COLO829 (cell line): ENCODE measurements at regions not wholly inside any gene's neighbourhood (a gene's known extent, or its start where the extent isn't known, plus 50 kb on each side); places are given as distances from the start of the nearest gene placed in this dataset.
"Not testable (repeated sequence)": the region's sequence is repeated elsewhere in the genome, so short reads cannot be mapped to it uniquely, and the experiment has no call there.

Experiments used
- DNase-seq: peaks from one replicate; pipeline ENCODE4 v3.0.0; 2012; ENCODE audit warnings: low spot score

- no peak for DNase-seq
Measured at GRCh38 chr10:29826801-29827450, 192.2 kb upstream of the SVIL start.

GRCh38 chr10:29826221-29826620 is 191.4 kb upstream of the SVIL start:
- no peak for DNase-seq

- no peak for DNase-seq
Measured at GRCh38 chr10:29823553-29824080, 188.8 kb upstream of the SVIL start.

DNA sequence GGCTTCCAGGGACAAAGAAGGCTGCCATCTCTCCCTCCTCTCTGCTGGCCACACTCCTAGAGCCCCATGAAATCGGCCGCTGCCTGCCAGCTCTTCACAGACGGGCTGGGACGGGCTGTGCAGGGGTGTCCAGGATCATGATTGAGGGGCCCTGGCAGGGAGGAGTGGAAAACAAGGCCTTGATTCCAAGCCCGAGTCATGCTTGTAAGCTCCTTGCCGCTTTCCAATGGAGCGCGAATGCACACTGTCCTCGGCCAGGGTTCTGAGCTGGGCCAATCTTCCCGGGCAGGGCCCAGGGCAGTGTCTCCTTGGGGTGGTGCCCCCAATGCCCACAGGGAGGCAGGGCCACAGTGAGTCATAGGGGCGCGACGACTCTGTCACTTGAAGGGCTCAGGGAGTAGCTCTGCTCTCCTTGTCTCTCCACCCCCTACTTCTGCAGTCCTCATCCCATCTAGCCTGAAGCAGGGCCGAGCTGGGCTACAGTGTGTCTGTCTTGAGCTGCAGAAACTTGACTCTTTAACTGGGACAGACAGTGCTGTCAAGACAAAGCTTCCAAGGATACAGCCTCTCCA is 186.2 kb upstream of the SVIL start:
- no peak for DNase-seq

DNA sequence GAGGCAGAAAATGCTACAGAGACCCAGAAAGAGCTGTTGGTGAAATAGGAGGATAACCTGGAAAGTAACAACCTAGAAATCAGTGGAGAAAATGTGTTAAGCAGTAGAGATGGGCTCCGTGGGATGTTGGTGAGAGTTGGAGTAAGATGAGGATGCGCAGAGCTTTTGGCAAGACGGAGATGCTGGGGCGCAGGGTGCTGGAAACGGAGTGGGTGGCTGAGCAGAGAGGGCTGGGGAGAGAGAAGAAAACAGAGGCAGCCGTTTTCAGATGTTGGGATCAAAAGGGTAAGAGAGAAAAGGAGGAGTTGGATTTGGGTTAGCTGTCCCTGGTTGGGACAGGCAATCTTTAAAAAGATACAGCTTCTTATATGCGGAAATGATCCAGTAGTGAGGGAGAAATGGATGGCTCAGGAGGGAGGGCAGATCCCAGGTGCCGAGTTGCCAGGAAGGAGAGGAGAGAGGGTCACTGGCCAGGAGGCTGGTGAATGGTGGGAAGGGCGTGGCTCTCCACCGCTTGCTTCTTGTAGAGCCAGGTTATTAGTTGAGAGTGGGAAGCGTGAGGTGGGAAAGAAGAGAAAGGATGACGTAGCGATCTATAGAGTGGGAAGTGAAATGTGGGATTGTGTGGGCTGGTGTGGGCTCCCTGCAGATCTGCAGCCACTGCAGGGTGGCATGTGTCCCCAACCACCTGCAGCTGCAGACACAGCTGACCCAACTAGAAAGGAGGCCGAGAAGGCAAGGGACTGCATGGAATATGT is 182.2 kb upstream of the SVIL start:
- DNase-seq = no peak

GRCh38 chr10:29815572-29815971 is 180.8 kb upstream of the SVIL start:
- no peak for DNase-seq

DNA sequence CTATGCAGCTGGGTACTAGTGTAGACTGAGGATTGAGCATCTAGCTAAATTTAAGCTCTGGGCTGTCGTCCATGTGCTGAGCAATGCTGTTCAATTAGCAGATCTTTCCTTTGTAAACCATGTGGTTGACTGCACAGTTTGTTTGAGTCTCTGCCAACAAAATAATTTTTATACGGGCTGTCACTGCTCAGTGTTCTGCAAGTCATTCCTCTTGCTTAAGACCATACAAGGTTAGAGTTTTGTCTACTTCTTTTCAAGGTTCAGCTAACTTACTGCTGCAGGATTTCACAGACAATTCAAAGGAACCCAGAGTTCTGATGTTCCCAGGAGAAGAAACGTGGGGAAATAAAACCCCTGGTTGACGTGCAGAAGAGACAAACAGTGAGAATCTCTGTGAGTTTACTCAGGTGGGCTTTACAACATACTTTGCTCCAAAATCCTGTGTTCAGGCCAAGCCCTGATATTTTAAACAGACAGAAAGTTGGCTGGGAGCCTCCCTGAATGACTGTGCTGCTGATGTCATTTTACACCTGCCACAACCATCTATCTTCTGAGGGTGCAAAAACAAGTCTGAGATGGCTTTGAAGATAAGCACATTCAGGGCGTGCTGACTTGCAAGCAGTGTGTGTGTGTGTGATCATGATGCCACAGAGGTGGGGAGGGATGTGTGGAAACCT is 177.1 kb upstream of the SVIL start:
- DNase-seq = no peak

GRCh38 chr10:29810816-29811215 is 176.0 kb upstream of the SVIL start:
- DNase-seq = no peak

GRCh38 chr10:29810231-29810630 is 175.5 kb upstream of the SVIL start:
- not testable (repeated sequence) for DNase-seq

DNA sequence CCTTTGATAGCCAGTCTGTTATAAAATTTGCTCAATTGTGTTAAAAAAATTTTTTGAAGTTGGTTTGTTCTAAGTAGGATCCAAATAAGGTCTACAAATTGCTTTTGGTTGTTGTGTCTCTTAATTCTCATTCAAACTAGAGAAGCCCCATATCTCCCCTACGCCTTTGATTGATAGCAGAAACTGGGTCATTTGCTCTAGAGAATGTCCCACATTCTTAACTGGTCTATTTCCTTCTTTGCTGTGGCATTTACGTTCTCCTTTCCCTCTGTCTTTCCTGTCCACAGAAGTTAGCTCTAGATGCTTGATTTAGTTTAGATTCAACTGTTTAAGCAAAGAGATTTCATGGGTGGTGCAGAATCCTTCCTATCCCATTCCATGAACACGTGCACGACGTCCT is 174.6 kb upstream of the SVIL start:
- no peak for DNase-seq

DNA sequence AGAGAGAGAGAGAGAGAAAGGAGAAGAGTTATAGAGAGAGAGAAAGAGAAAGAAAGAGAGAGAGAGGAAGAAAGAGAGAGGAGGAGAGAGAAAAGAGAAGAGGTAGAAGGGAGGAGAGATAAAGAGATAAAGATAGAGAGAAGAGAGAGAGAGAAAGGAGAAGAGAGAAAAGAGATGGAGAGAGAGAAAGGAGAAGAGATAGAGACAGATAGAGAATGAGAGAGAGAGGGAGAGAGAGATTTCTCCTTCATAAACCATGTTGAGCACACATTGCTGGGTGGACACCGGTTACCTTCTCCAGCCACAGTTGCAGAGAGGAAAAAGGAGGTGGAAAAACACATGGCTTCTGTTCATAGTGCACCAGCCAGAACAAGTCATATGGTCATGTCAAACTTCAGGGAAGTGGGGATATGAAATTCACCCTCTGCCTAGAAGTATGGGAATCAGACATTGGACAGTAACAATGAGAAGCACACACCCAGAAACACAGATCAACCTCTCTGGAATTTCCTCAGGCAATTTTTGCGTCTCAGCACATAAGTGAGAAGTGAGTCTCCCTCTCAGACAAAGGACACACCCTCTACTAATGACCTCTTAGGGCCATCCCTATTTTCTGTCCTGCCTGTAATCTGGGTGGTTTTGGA is 172.5 kb upstream of the SVIL start:
- peak; percentile 35 for DNase-seq

DNA sequence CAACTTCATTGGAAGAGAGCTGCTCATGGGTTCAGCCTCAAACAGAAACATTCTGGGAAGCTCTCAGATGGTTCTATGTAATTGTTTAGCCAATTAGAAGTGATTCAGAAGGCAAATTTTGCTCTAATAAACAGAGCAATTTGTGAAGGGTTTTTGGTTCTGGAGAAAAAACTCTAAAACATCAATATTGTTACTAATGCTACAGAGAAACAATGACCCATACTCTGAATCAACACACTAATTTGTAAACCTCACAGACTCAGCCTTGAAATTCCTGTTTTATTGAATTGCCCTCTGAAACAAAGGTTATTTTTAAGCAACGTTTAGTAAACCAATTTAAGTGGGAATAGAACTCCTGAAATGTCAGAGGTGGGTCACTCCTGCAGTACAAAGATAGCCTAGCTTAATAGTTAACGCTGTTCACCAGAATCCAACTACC is 171.6 kb upstream of the SVIL start:
- DNase-seq = no peak

- DNase-seq = no peak
Measured at GRCh38 chr10:29805134-29805723, 170.5 kb upstream of the SVIL start.

- DNase-seq = peak; percentile 77
Measured at GRCh38 chr10:29804025-29804852, 169.5 kb upstream of the SVIL start.

- DNase-seq = no peak
Measured at GRCh38 chr10:29802171-29802570, 167.4 kb upstream of the SVIL start.

DNA sequence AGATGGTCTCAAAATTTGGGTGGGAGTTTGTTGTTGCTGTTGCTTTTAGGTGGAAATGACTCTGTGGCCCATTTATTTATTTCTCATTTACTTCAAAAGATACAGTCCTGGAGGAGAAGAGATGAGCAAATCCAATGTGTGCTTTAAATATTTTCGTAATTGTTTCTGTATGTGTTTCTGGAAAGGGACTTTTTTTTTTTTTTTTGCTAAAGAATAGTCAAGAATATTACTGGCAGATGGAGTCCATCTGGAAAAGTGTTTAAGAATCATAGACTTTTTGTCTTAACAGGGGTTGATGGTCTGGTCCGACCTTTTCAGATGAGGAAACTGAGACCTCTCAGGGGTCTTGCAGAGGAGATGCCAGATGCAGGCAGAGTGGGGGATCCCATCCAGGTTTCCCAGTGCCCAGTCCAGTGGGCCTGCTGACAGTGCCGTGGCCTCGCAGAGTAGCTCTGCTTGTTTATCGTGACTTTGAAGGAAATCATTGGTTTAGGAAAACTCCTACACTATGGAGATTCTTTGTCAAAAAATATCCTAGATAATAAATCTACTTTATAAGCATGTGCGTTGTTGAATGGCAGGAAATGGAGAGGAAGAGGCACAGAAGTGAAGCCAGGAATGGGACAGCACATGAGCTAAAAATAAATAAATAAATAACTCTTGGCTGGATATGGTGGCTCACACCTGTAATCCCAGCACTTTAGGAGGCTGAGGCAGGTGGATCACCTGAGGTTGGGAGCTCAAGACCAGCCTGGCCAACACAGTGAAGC is 164.3 kb upstream of the SVIL start:
- DNase-seq = no peak

DNA sequence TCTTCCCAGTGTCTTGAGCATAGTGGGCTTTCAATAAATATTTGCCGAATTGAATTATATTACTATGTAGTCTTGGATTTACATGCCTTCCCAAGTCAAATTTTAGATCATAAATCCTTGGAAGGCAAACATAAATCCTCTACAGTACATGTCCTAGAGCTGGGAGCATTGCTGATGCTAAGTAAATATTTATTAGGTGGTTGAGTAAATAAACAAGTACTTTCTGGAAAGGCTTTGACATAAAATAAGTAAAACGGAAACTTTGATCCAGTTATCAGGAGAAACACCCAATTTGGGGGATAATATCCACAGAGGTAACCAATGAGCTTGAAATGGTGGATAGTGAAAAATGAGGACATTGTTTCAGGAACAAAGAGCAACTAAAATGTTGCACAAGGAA is 162.8 kb upstream of the SVIL start:
- no peak for DNase-seq

DNA sequence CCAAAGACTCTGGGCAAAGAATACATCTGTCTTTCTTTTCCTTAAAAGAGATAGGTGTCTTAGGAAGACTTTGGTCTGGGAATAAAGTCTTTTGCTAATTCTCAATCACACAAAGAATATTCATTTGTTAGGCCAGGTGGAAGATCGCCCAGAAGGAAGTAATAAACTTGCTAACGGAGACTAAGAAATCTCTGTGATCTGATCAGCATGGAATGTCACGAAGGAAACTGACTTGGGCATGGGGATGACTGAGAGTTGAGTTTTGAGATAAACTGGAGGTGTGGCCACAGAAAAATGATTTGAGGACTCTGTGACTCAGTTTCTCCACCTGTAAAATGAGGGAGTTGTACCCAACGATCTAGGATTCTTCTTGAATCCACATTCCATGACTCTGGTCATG is 161.1 kb upstream of the SVIL start:
- DNase-seq = no peak

DNA sequence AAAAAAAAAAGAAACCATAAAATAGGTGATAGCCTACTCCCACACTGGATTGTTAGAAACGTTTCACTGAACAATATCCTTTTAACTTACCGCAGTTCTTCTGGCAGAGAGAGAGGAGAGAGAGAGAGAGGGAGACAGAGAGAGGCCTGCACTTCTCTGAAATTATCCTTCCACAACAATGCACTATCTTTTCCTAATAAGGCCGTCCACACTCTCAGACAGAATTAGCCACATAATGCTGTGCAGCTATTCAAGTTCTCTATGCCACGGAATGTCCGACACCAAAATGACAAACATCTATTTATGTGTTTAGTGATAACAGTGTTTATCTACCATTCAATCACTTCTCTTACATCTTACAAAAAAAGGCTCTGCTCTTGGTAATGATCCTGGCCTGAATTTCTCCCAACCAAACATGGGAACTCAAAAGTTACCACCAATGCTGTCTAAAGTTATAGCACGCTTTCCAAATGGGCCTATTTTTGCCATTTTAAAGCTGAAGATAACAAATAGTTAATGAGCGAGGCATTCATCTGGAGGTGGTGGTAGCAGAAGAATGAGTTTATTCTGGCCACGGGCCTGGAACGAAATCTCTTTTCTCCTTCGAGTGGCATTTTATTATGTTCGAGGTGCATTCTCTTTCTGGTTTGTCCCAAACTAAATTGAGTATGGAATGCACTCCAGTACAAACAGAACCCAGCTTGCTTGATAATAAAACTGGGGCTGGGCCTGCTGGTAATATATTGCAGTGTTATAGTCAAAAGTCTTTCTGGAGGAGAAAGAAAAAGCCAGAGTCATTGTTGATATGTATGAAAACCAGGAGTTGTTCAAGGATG is 160.2 kb upstream of the SVIL start:
- DNase-seq = no peak
